GM23338 (cell line): ENCODE measurements at regions not wholly inside any gene's neighbourhood (a gene's known extent, or its start where the extent isn't known, plus 50 kb on each side); places are given as distances from the start of the nearest gene placed in this dataset.

Source experiments
- CREB1 ChIP-seq: fragments of 250-450 bp; sonication (Bioruptor Pico); IDR thresholded peaks from 2 replicates; pipeline ENCODE4 v1.5.0; 2020; ENCODE audit warnings: low read depth, mild to moderate bottlenecking, moderate library complexity
- EZH2 ChIP-seq: fragments of 200-600 bp; sonication (generic); IDR thresholded peaks from one replicate; pipeline ENCODE4 v1.8.0; 2017; ENCODE audit warnings: antibody characterized with exemption, mild to moderate bottlenecking, low read depth; ENCODE audit not compliant: unreplicated experiment
- EZH2phosphoT487 ChIP-seq: fragments of 200-600 bp; sonication (generic); IDR thresholded peaks from one replicate; pipeline ENCODE4 v1.8.1; 2018; ENCODE audit warnings: antibody characterized with exemption; ENCODE audit not compliant: unreplicated experiment
- JUNB ChIP-seq: IDR thresholded peaks from one replicate; pipeline ENCODE4 v1.6.1; 2016; ENCODE audit warnings: antibody characterized with exemption; ENCODE audit not compliant: unreplicated experiment
- NANOG ChIP-seq: IDR thresholded peaks from 2 replicates; pipeline ENCODE4 v1.6.1; 2016; ENCODE audit warnings: antibody characterized with exemption, borderline replicate concordance
- POLR2AphosphoS5 ChIP-seq: IDR thresholded peaks from 2 replicates; pipeline ENCODE4 v1.6.1; 2016; ENCODE audit warnings: antibody characterized with exemption, low read depth
- STAT1 ChIP-seq: IDR thresholded peaks from one replicate; pipeline ENCODE4 v1.6.1; 2016; ENCODE audit warnings: antibody characterized with exemption; ENCODE audit not compliant: unreplicated experiment
- ZNF331 ChIP-seq: fragments of 250-450 bp; sonication (Bioruptor Pico); IDR thresholded peaks from 2 replicates; pipeline ENCODE4 v1.5.0; 2020; ENCODE audit warnings: low read depth, mild to moderate bottlenecking, moderate library complexity
- TF ChIP-seq, protein P1 (sequence below), 2 experiments: fragments of 200-600 bp in 1 of 2; sonication (generic) in 1 of 2; conservative IDR thresholded peaks; 2 replicates each; pipeline versions ENCODE4 v1.5.1 to v1.6.1; 2016 to 2017; ENCODE audit warnings: antibody characterized with exemption in 2 of 2, low read depth in 2 of 2, mild to moderate bottlenecking in 2 of 2, moderate library complexity in 1 of 2
- TF ChIP-seq, protein P2 (sequence below): IDR thresholded peaks from one replicate; pipeline ENCODE4 v1.6.1; 2018; ENCODE audit warnings: antibody characterized with exemption; ENCODE audit not compliant: unreplicated experiment
- TF ChIP-seq, protein P3 (sequence below): IDR thresholded peaks from 2 replicates; pipeline ENCODE4 v1.6.1; 2016; ENCODE audit warnings: antibody characterized with exemption
- TF ChIP-seq, protein P4 (sequence below): fragments of 250-450 bp; sonication (Bioruptor Pico); IDR thresholded peaks from 2 replicates; pipeline ENCODE4 v1.5.0; 2020; ENCODE audit warnings: mild to moderate bottlenecking, moderate library complexity

DNA sequence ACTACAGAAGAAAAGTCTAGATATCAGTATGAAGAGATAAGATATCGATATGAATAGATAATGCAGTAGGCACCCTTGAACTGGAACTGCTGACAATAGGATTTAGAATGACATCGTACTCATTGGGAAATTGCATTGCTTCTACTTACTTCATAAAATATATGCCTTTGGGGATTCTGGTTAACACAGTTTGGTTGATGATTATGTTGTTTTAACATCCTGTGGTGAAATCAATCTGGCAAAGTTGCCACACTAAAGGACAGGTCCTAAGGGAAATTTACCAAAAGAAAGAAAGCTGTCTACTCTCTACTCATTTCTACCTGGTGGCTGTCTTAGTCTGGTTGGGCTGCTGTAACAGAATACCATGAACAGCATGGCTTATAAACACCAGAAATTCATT is 417.4 kb upstream of the DPH6 start:
- TF ChIP-seq EZH2phosphoT487 (no peak), EZH2 (no peak), ZNF331 (CRISPR knock-in tag) (no peak), STAT1 (no peak), NANOG (no peak), JUNB (no peak), CREB1 (CRISPR knock-in tag) (no peak), POLR2AphosphoS5 (no peak)
- TF ChIP-seq, protein P1, sequence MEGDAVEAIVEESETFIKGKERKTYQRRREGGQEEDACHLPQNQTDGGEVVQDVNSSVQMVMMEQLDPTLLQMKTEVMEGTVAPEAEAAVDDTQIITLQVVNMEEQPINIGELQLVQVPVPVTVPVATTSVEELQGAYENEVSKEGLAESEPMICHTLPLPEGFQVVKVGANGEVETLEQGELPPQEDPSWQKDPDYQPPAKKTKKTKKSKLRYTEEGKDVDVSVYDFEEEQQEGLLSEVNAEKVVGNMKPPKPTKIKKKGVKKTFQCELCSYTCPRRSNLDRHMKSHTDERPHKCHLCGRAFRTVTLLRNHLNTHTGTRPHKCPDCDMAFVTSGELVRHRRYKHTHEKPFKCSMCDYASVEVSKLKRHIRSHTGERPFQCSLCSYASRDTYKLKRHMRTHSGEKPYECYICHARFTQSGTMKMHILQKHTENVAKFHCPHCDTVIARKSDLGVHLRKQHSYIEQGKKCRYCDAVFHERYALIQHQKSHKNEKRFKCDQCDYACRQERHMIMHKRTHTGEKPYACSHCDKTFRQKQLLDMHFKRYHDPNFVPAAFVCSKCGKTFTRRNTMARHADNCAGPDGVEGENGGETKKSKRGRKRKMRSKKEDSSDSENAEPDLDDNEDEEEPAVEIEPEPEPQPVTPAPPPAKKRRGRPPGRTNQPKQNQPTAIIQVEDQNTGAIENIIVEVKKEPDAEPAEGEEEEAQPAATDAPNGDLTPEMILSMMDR (conservative IDR thresholded peaks at IDR 0.05; ENCODE audit: low read depth in 2 of 2), result no peak
- TF ChIP-seq, protein P2, sequence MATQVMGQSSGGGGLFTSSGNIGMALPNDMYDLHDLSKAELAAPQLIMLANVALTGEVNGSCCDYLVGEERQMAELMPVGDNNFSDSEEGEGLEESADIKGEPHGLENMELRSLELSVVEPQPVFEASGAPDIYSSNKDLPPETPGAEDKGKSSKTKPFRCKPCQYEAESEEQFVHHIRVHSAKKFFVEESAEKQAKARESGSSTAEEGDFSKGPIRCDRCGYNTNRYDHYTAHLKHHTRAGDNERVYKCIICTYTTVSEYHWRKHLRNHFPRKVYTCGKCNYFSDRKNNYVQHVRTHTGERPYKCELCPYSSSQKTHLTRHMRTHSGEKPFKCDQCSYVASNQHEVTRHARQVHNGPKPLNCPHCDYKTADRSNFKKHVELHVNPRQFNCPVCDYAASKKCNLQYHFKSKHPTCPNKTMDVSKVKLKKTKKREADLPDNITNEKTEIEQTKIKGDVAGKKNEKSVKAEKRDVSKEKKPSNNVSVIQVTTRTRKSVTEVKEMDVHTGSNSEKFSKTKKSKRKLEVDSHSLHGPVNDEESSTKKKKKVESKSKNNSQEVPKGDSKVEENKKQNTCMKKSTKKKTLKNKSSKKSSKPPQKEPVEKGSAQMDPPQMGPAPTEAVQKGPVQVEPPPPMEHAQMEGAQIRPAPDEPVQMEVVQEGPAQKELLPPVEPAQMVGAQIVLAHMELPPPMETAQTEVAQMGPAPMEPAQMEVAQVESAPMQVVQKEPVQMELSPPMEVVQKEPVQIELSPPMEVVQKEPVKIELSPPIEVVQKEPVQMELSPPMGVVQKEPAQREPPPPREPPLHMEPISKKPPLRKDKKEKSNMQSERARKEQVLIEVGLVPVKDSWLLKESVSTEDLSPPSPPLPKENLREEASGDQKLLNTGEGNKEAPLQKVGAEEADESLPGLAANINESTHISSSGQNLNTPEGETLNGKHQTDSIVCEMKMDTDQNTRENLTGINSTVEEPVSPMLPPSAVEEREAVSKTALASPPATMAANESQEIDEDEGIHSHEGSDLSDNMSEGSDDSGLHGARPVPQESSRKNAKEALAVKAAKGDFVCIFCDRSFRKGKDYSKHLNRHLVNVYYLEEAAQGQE, result no peak
- TF ChIP-seq, protein P3, sequence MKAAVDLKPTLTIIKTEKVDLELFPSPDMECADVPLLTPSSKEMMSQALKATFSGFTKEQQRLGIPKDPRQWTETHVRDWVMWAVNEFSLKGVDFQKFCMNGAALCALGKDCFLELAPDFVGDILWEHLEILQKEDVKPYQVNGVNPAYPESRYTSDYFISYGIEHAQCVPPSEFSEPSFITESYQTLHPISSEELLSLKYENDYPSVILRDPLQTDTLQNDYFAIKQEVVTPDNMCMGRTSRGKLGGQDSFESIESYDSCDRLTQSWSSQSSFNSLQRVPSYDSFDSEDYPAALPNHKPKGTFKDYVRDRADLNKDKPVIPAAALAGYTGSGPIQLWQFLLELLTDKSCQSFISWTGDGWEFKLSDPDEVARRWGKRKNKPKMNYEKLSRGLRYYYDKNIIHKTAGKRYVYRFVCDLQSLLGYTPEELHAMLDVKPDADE, result no peak
- TF ChIP-seq, protein P4, sequence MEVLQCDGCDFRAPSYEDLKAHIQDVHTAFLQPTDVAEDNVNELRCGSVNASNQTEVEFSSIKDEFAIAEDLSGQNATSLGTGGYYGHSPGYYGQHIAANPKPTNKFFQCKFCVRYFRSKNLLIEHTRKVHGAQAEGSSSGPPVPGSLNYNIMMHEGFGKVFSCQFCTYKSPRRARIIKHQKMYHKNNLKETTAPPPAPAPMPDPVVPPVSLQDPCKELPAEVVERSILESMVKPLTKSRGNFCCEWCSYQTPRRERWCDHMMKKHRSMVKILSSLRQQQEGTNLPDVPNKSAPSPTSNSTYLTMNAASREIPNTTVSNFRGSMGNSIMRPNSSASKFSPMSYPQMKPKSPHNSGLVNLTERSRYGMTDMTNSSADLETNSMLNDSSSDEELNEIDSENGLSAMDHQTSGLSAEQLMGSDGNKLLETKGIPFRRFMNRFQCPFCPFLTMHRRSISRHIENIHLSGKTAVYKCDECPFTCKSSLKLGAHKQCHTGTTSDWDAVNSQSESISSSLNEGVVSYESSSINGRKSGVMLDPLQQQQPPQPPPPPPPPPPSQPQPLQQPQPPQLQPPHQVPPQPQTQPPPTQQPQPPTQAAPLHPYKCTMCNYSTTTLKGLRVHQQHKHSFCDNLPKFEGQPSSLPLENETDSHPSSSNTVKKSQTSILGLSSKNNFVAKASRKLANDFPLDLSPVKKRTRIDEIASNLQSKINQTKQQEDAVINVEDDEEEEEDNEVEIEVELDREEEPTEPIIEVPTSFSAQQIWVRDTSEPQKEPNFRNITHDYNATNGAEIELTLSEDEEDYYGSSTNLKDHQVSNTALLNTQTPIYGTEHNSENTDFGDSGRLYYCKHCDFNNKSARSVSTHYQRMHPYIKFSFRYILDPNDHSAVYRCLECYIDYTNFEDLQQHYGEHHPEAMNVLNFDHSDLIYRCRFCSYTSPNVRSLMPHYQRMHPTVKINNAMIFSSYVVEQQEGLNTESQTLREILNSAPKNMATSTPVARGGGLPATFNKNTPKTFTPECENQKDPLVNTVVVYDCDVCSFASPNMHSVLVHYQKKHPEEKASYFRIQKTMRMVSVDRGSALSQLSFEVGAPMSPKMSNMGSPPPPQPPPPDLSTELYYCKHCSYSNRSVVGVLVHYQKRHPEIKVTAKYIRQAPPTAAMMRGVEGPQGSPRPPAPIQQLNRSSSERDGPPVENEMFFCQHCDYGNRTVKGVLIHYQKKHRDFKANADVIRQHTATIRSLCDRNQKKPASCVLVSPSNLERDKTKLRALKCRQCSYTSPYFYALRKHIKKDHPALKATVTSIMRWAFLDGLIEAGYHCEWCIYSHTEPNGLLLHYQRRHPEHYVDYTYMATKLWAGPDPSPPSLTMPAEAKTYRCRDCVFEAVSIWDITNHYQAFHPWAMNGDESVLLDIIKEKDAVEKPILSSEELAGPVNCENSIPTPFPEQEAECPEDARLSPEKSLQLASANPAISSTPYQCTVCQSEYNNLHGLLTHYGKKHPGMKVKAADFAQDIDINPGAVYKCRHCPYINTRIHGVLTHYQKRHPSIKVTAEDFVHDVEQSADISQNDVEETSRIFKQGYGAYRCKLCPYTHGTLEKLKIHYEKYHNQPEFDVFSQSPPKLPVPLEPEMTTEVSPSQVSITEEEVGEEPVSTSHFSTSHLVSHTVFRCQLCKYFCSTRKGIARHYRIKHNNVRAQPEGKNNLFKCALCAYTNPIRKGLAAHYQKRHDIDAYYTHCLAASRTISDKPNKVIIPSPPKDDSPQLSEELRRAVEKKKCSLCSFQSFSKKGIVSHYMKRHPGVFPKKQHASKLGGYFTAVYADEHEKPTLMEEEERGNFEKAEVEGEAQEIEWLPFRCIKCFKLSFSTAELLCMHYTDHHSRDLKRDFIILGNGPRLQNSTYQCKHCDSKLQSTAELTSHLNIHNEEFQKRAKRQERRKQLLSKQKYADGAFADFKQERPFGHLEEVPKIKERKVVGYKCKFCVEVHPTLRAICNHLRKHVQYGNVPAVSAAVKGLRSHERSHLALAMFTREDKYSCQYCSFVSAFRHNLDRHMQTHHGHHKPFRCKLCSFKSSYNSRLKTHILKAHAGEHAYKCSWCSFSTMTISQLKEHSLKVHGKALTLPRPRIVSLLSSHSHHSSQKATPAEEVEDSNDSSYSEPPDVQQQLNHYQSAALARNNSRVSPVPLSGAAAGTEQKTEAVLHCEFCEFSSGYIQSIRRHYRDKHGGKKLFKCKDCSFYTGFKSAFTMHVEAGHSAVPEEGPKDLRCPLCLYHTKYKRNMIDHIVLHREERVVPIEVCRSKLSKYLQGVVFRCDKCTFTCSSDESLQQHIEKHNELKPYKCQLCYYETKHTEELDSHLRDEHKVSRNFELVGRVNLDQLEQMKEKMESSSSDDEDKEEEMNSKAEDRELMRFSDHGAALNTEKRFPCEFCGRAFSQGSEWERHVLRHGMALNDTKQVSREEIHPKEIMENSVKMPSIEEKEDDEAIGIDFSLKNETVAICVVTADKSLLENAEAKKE, result no peak
